Right lobe of liver (tissue), 4 donors: ENCODE measurements at regions not wholly inside any gene's neighbourhood (a gene's known extent, or its start where the extent isn't known, plus 50 kb on each side); places are given as distances from the start of the nearest gene placed in this dataset.

Source experiments
- POLR2A ChIP-seq: fragments of 450-650 bp; IDR thresholded peaks from one replicate; pipeline ENCODE4 v1.6.1; 2017; ENCODE audit warnings: antibody characterized with exemption, mild to moderate bottlenecking
- TF ChIP-seq, protein P1 (sequence below), 4 donors: fragments of 200-600 bp in 3 of 4; fragments of 450-650 bp in 1 of 4; IDR thresholded peaks; one replicate each; pipeline versions ENCODE4 v1.5.1 to v1.8.0; 2016 to 2022; ENCODE audit warnings: antibody characterized with exemption in 4 of 4, mild to moderate bottlenecking in 2 of 4
- donor health status: DM: no; HTN: no; CAD: no.
- donor health status: DM: no; HTN: no; CAD: no.
- donor health status: DM: no; HTN: yes; CAD: no.

DNA sequence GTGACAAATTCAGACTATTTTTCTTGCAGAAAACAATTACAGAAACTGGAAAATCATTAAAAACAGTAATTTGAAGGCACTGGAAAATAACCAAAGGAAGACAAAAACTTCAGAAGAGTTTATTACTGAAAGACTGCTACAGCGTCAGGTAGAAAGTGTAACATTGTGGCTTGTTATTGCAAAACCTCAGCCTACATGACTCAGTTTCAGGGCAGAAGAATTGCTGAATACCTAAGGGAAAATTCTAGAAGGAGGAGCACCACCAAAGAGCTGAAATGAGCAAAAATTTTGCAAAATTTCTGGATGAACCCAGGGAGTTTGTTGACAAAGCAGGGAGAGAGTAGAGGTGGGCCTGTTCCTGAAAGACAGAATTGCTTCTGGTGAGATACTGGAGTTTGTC is 219.6 kb downstream of the C3orf38 start:
- TF ChIP-seq POLR2A = no peak
- TF ChIP-seq, protein P1, sequence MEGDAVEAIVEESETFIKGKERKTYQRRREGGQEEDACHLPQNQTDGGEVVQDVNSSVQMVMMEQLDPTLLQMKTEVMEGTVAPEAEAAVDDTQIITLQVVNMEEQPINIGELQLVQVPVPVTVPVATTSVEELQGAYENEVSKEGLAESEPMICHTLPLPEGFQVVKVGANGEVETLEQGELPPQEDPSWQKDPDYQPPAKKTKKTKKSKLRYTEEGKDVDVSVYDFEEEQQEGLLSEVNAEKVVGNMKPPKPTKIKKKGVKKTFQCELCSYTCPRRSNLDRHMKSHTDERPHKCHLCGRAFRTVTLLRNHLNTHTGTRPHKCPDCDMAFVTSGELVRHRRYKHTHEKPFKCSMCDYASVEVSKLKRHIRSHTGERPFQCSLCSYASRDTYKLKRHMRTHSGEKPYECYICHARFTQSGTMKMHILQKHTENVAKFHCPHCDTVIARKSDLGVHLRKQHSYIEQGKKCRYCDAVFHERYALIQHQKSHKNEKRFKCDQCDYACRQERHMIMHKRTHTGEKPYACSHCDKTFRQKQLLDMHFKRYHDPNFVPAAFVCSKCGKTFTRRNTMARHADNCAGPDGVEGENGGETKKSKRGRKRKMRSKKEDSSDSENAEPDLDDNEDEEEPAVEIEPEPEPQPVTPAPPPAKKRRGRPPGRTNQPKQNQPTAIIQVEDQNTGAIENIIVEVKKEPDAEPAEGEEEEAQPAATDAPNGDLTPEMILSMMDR (IDR thresholded peaks at IDR 0.05) = no peak
